Right lobe of liver (tissue), 4 donors: ENCODE measurements at regions not wholly inside any gene's neighbourhood (a gene's known extent, or its start where the extent isn't known, plus 50 kb on each side); places are given as distances from the start of the nearest gene placed in this dataset.

ENCODE experiments used
- POLR2A ChIP-seq: fragments of 450-650 bp; IDR thresholded peaks from one replicate; pipeline ENCODE4 v1.6.1; 2017; ENCODE audit warnings: antibody characterized with exemption, mild to moderate bottlenecking
- TF ChIP-seq, protein P1 (sequence below), 4 donors: fragments of 200-600 bp in 3 of 4; fragments of 450-650 bp in 1 of 4; IDR thresholded peaks; one replicate each; pipeline versions ENCODE4 v1.5.1 to v1.8.0; 2016 to 2022; ENCODE audit warnings: antibody characterized with exemption in 4 of 4, mild to moderate bottlenecking in 2 of 4
- donor health status: DM: no; HTN: no; CAD: no.
- donor health status: DM: no; HTN: no; CAD: no.
- donor health status: DM: no; HTN: yes; CAD: no.

DNA sequence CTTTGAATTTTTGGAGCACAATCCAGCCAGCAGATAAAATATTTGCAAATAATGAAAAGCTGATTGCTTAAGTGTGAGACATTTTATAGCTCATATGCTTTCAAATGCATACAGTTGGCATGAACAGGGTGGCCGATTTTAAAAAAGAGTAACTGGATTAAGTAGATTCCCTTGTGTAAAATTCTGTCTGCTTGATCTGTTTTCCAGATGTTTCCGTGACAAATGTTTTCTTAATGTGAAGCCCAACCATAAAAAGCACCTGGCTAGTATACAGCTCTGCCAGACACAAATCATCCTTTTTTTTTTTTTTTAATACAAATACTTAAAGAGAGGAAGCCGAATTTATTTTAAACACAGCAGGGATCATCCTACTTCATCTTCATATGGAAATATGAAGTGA lies 440.7 kb downstream of the CCER1 start:
- TF ChIP-seq, protein P1, sequence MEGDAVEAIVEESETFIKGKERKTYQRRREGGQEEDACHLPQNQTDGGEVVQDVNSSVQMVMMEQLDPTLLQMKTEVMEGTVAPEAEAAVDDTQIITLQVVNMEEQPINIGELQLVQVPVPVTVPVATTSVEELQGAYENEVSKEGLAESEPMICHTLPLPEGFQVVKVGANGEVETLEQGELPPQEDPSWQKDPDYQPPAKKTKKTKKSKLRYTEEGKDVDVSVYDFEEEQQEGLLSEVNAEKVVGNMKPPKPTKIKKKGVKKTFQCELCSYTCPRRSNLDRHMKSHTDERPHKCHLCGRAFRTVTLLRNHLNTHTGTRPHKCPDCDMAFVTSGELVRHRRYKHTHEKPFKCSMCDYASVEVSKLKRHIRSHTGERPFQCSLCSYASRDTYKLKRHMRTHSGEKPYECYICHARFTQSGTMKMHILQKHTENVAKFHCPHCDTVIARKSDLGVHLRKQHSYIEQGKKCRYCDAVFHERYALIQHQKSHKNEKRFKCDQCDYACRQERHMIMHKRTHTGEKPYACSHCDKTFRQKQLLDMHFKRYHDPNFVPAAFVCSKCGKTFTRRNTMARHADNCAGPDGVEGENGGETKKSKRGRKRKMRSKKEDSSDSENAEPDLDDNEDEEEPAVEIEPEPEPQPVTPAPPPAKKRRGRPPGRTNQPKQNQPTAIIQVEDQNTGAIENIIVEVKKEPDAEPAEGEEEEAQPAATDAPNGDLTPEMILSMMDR (IDR thresholded peaks at IDR 0.05) = no peak
- no peak for TF ChIP-seq POLR2A
